Dedifferentiated amniotic fluid mesenchymal stem cell (primary cell): ENCODE measurements at regions not wholly inside any gene's neighbourhood (a gene's known extent, or its start where the extent isn't known, plus 50 kb on each side); places are given as distances from the start of the nearest gene placed in this dataset.

Experiments
- DNase-seq: peaks from one replicate; pipeline ENCODE4 v3.0.0-alpha.2; 2016; ENCODE audit errors: extremely low spot score

DNA sequence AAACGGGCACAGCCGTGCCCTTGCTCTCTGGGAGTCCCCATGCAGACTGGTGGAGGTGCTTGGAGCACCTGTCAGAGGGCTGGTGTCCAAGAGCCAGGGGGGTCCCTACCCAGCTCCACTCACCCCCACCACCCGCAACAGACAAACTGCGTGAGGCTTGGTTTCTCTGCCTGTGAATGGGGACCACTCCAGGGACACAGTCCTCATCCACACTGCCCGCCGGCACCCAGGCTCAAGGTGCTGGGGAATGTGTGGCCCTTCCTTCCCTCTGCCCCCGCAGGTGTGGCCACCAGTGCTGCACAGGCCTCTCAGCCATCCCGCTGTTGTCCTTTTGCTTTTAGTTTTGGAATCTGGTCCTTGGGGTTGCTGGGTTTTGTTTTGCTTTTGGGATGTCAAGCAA is 136.5 kb upstream of the ZNF236 start:
- DNase-seq: no peak

DNA sequence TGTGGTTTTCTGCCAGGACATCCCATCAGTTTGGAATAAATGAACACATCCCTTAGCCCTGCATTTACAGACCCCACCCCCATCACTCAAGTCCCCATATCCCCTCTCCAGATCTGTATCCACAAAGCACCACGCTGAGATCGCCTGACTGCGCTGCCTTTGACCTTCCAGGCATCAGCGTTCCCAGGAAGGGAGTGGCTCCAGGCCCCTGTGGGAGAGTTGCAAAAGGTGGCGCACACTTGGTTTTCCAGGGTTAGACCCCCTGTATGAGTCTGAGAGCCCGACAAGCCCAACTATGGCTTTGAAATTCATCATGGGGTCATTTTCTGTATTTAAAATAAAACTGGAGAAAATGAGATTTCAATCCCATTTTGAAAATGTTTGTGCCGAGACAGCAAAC is 137.0 kb upstream of the ZNF236 start:
- DNase-seq: no peak

GRCh38 chr18:76684265-76684664 is 138.1 kb upstream of the ZNF236 start:
- no peak for DNase-seq

- no peak for DNase-seq
Measured at GRCh38 chr18:76679945-76680344, 142.4 kb upstream of the ZNF236 start.

GRCh38 chr18:76679259-76679658 is 143.1 kb upstream of the ZNF236 start:
- DNase-seq: no peak

GRCh38 chr18:76678248-76678647 is 144.1 kb upstream of the ZNF236 start:
- DNase-seq: no peak

DNA sequence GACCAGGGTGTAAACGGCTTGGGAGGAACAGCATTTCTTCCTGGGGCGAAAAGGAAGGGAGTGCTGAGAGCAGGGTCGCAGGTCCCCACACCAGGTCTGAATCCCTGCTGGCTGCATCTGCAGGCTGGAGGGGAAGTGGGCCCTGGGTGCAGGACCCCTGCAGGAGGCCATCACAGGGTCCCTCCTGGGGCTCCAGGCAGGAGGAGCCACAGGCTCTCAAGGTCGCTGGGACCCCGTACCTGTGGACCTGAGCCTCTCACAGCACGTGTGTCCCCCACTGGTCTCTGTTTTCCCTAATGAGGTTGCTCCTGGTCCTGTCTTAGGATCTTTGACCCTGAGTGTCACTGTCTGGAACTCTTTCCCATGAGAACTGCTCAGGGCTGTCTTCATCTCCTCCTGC is 147.8 kb upstream of the ZNF236 start:
- DNase-seq: no peak

DNA sequence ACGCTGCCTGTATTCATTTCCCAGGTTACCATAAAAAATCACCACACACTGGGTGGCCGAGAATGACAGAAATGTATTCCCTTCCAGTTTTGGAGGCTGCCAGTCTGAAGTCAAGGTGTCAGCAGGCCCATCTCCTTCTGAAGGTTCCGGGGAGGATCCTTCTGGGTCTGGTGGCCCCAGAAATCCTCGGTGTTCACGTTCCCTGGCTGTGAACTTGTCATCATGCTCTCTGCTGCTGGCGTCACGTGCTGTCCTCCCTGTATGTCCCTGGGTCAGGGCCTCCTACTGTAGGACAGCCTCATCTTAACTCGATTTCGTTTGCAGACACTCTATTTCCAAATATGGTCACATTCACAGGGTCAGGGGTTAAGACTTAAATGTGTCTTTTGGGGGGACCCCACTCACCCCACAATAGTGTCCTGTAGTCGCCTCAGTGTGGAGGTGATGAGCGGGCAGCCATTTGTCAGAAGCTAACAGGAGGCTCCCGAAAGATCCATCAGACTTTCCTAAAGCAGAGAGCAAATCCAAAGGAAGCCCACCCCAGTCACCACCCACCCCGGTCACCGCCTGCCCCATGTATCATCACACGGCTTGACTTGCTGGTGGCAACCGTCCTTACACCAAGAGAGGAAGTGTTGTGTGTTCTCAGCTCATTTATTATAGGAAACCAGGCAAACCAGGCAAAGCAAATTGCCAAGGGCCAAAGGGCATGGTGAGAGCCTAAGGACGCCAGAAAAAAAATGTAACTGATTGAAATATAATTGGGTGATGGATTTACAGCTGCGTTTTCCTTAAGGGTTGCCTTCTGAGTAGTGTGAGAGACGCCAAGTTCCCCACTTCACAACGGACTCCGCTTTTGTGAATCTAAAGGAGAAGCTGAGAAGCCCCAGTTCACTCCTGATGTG is 148.8 kb upstream of the ZNF236 start:
- DNase-seq: no peak

DNA sequence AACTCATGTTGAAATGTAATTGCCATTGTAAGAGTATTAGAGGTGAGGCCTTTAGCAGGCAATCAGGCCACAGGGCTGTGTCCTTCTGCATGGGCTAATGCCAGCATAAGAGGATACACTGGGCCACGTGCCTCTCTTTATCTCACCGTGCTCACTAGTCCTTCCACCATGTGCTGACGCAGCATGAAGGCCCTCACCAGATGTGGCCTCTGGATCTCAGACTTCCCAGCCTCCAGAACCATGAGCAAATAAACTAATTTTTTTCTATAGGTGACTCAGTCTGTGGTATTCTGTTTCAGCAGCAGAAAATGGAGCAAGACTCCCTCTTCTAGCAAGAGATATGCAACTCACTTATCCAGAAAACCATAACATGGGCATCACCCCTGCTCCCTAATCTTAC is 149.7 kb upstream of the ZNF236 start:
- DNase-seq: no peak

DNA sequence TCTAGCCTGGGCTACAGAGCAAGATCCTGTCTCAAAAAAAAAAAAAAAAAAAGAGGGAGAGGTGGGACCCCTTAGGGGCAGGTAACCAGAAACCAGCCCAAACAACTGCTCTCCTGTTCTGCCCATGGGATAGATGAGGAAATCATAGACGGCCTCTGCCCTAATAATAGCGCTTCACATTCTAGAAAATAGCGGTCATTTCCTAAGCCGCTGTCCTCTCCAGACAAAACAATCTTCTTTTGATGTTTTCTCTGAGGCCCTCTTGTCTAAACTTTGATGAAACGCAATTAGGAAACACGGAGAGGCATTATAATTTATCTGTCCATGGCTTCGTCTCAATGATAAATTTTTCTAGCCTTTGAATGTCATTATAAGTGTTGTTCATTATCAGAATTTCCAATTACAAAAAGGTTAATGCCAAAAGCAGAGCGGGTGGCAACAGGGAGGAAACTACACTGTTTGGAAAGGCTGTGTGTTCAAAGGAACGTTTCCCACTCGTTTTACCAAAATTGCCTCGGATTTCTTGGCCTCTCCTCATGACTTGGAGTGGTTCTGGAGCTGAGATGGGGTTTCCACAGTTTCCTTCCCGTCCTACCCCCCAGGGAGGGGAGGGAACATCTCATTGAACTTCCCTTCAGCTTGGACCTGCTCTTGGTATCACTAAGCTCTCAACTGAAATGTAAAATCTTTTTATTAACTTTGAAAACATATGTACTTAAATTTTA is 151.6 kb upstream of the ZNF236 start:
- DNase-seq: no peak

- no peak for DNase-seq
Measured at GRCh38 chr18:76668546-76668945, 153.8 kb upstream of the ZNF236 start.

GRCh38 chr18:76668119-76668518 is 154.2 kb upstream of the ZNF236 start:
- no peak for DNase-seq

DNA sequence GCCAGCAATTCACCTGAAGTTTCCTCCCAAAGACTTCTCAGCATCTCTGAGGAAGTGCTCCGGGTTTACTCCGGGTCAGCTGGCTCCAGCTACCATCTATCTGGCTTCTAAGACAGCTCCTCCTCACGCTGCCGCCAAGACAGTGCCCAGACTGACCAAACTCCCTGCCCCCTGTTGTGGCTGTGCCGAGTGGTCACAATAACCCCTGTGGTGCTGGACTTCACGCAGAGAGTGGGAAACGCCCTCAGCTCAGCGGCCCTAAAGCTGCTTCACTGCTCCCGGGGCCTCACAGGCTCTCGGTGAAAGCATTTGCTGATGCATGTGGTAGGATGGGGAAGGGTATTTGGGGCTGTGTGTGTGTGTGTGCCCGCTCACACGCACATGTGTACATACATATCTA is 154.8 kb upstream of the ZNF236 start:
- no peak for DNase-seq

DNA sequence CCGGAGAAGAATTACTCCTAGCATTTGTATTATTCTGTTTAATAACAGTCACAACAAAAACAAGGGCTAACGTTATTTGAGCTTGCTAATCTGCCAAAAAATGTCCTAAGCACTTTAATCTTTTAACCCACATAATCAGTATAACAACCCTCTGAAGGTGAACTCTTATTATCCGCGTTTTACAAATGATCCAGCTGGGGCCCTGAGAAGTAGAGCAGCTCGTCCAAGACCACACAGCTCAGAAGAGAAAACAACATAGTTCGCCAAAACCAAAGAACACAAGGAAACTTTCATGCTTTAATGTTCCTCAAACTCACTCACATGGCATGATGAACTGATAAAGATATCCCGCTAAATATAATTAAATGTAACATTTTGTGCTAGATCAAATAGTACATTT is 159.7 kb upstream of the ZNF236 start:
- no peak for DNase-seq

DNA sequence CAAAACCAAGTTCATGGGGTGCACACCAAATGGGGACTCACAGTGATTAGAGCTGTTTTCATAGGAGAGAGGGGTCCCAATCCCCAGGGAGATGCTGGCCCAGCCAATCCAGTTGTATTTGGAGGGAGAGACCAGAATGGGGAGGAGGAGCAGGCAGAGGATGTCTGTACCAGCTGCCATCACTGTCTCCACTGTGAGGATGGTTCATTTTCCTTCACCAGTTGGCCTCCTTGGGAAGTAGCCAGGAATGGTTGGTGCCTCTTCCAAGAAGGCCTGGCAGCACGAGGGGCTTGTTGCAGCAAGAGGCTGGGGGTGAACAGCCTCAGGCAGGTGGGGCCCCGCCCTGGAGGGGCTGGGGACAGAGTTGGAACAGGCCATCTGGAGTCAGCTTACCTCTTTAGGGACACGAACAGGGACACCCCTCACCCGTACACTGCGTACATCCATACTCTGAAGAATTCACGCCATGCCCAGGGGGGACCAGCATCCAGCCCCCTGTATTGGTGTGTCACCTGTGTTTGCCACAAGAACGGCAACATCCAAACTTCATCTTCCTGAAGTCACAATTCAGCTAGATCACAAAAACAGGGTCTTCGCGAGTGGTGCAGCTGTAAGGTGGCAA is 161.7 kb upstream of the ZNF236 start:
- no peak for DNase-seq

DNA sequence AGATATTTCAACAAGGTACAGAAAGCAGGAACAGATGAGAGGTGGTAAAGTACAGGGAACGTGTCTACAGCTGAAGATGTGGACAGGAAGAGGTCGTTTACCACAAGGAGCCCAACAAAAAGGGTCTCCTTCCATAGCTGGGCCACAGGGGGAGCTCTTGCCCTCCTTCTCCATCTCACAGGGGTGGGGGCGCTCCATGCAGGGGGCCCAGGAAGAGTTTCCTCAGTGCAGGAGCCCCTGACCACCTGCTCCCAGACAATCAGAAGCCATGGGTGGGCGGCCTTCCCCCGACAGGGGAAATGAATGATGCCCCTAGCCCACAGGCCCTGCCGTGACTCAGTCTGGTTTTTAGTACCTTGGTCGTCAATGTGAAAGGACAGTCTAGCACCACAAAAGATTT is 163.6 kb upstream of the ZNF516 start:
- DNase-seq: no peak

GRCh38 chr18:76657911-76658470 is 162.9 kb upstream of the ZNF516 start:
- DNase-seq: no peak

DNA sequence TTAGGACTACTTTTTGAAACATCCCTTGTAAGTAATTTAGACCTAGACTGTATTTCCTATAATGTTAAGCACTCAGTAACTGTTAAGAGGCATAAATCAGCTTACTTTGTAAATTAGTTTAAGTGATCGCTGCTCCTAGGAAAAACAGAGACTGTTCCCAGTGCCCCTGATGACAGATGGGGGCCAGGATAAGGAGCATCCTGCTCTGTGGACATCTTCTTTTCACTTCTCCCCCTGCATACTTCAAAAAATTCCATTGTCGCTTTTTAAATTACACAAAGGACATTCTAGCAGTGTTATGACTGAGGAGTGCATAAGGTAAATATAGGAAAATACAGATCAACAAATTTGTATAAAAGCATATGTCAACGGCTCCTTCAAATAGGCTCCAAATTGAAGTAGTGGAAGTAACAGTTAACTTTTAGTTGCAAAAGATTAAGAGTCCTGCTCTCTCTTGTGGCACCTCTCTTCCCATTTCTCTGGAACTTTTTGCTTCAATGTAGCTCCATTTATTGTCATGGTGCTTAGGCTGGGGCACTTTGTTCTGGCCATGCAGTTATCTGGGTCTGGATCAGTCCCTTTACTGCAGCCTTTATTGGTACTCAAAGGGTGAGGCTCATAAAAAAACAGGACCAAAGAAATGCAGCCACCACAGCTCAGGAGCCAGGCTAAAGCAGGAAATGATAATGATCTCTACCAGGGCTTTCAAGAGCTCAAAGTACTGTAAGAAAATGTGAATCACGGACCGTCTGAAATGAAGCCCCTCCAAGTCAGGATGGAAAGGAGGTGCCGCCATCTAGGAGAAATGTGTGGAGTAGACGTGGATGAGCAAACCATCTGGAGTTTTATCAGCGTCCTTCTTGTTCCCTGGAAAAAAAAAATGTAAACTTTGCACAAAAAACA is 162.1 kb upstream of the ZNF516 start:
- DNase-seq: no peak

DNA sequence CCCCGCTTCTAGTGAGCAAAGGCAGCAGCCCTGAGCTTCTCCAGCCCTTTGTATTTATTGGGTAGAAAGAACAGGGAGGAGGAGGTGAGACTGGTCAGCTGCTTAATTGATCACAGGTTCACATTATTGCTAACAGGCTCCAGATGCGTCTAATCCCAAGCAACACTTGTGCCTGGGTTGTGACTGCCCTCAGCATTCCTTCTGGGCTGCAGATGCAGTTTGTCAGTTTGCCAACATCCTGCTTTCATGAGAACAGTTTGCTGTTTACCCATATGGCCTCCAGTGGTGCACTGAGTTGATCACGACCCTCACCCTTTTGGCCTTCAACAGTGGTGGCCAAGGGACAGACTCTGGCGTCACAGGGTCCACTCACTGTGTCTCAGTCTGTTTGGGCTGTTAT is 159.5 kb upstream of the ZNF516 start:
- no peak for DNase-seq

- DNase-seq: no peak
Measured at GRCh38 chr18:76647322-76647721, 152.3 kb upstream of the ZNF516 start.

DNA sequence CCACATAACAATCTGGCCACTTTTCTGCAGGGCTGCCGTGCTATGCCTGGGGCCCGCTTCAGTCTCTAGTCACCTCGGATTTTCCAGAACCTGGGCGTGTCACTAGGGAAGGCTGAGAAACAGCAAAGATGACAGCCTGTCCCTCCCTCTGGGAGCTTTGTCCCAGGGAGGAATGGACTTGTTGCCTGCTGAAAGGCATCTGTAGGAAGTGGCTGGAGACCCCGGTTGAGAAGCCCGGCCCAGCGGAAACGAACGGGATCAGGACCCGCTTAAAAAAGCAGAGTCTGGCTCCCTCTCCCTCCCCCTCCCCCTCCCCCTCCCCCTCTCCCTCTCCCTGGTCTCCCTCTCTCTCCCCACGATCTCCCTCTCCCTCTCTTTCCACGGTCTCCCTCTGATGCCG is 149.5 kb upstream of the ZNF516 start:
- no peak for DNase-seq
